SK-N-SH (cell line): ENCODE measurements at regions not wholly inside any gene's neighbourhood (a gene's known extent, or its start where the extent isn't known, plus 50 kb on each side); places are given as distances from the start of the nearest gene placed in this dataset.

Source experiments
- EP300 ChIP-seq, 2 experiments: IDR thresholded peaks; 2 replicates each; pipeline versions ENCODE4 v1.4.0 to v1.6.1; 2012; ENCODE audit warnings: borderline replicate concordance in 1 of 2, low read depth in 1 of 2, low read length in 1 of 2
- POLR2AphosphoS5 ChIP-seq: IDR thresholded peaks from 2 replicates; pipeline ENCODE4 v1.6.1; 2012; ENCODE audit warnings: low read depth, low read length
- TCF12 ChIP-seq: IDR thresholded peaks from 2 replicates; pipeline ENCODE4 v1.4.0; 2012
- TEAD4 ChIP-seq: IDR thresholded peaks from 2 replicates; pipeline ENCODE4 v1.4.0; 2012; ENCODE audit warnings: mild to moderate bottlenecking, borderline replicate concordance; ENCODE audit not compliant: insufficient read depth
- TF ChIP-seq, protein P1 (sequence below): fragments of 150-350 bp; IDR thresholded peaks from 2 replicates; pipeline ENCODE4 v1.6.1; 2017; ENCODE audit warnings: antibody characterized with exemption, low read length, low read depth, borderline replicate concordance
- TF ChIP-seq, protein P2 (sequence below): fragments of 200-600 bp; sonication (generic); IDR thresholded peaks from 2 replicates; pipeline ENCODE4 v1.6.1; 2017; ENCODE audit warnings: antibody characterized with exemption, mild to moderate bottlenecking, moderate library complexity
- TF ChIP-seq, protein P3 (sequence below): IDR thresholded peaks from 2 replicates; pipeline ENCODE4 v1.6.1; 2012; ENCODE audit warnings: mild to moderate bottlenecking, low read depth, low read length, moderate library complexity

DNA sequence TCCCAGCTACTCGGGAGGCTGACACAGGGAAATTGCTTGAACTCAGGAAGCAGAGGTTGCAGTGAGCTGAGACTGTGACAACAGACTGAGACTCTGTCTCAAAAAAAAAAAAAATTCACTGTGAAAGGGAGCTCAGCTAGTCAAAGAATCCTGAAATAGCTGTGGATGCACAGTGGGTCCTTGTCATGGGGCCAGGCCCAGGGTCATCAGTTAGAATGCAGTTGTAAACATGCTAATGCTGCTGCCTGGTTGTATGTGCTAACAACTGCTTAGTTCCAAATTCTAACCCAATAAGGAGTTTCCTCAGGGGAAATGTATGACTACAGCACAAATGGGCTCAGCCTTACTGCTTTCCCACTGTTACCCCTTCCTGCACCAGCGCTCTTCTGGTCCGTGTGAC is 84.0 kb downstream of the PALM2AKAP2 start:
- TF ChIP-seq, protein P1, sequence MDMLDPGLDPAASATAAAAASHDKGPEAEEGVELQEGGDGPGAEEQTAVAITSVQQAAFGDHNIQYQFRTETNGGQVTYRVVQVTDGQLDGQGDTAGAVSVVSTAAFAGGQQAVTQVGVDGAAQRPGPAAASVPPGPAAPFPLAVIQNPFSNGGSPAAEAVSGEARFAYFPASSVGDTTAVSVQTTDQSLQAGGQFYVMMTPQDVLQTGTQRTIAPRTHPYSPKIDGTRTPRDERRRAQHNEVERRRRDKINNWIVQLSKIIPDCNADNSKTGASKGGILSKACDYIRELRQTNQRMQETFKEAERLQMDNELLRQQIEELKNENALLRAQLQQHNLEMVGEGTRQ = no peak
- TF ChIP-seq TCF12 (no peak), EP300 (IDR thresholded peaks at IDR 0.05; ENCODE audit: borderline replicate concordance in 1 of 2, low read depth in 1 of 2, low read length in 1 of 2) (no peak), TEAD4 (no peak), POLR2AphosphoS5 (no peak)
- TF ChIP-seq, protein P2, sequence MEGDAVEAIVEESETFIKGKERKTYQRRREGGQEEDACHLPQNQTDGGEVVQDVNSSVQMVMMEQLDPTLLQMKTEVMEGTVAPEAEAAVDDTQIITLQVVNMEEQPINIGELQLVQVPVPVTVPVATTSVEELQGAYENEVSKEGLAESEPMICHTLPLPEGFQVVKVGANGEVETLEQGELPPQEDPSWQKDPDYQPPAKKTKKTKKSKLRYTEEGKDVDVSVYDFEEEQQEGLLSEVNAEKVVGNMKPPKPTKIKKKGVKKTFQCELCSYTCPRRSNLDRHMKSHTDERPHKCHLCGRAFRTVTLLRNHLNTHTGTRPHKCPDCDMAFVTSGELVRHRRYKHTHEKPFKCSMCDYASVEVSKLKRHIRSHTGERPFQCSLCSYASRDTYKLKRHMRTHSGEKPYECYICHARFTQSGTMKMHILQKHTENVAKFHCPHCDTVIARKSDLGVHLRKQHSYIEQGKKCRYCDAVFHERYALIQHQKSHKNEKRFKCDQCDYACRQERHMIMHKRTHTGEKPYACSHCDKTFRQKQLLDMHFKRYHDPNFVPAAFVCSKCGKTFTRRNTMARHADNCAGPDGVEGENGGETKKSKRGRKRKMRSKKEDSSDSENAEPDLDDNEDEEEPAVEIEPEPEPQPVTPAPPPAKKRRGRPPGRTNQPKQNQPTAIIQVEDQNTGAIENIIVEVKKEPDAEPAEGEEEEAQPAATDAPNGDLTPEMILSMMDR = no peak
- TF ChIP-seq, protein P3, sequence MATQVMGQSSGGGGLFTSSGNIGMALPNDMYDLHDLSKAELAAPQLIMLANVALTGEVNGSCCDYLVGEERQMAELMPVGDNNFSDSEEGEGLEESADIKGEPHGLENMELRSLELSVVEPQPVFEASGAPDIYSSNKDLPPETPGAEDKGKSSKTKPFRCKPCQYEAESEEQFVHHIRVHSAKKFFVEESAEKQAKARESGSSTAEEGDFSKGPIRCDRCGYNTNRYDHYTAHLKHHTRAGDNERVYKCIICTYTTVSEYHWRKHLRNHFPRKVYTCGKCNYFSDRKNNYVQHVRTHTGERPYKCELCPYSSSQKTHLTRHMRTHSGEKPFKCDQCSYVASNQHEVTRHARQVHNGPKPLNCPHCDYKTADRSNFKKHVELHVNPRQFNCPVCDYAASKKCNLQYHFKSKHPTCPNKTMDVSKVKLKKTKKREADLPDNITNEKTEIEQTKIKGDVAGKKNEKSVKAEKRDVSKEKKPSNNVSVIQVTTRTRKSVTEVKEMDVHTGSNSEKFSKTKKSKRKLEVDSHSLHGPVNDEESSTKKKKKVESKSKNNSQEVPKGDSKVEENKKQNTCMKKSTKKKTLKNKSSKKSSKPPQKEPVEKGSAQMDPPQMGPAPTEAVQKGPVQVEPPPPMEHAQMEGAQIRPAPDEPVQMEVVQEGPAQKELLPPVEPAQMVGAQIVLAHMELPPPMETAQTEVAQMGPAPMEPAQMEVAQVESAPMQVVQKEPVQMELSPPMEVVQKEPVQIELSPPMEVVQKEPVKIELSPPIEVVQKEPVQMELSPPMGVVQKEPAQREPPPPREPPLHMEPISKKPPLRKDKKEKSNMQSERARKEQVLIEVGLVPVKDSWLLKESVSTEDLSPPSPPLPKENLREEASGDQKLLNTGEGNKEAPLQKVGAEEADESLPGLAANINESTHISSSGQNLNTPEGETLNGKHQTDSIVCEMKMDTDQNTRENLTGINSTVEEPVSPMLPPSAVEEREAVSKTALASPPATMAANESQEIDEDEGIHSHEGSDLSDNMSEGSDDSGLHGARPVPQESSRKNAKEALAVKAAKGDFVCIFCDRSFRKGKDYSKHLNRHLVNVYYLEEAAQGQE = no peak
